Adipocyte (in vitro differentiated cells): ENCODE measurements at regions not wholly inside any gene's neighbourhood (a gene's known extent, or its start where the extent isn't known, plus 50 kb on each side); places are given as distances from the start of the nearest gene placed in this dataset.
A peak's percentile ranks its signal among the peaks of the same experiment; 100 is the strongest.

Experiments used
- DNase-seq: peaks from one replicate; pipeline ENCODE4 v3.0.0-alpha.2; 2015; ENCODE audit warnings: low read depth
- H3K27me3 ChIP-seq: replicated peaks from 2 replicates; pipeline ENCODE4 v1.7.0; 2013; ENCODE audit warnings: mild to moderate bottlenecking, low read length, moderate library complexity; ENCODE audit not compliant: control insufficient read depth, insufficient read depth
- H3K36me3 ChIP-seq: 2 replicates; pipeline ENCODE4 v1.7.0; 2013; ENCODE audit warnings: low read length, mild to moderate bottlenecking, moderate library complexity; ENCODE audit not compliant: control insufficient read depth, insufficient read depth, severe bottlenecking
- H3K4me1 ChIP-seq: 2 replicates; pipeline ENCODE4 v1.7.0; 2013; ENCODE audit warnings: mild to moderate bottlenecking, low read length, moderate library complexity; ENCODE audit not compliant: control insufficient read depth, insufficient read depth
- H3K4me3 ChIP-seq: 2 replicates; pipeline ENCODE4 v1.7.0; 2013; ENCODE audit warnings: mild to moderate bottlenecking, low read length, moderate library complexity
- H3K9ac ChIP-seq: 2 replicates; pipeline ENCODE4 v1.7.0; 2013; ENCODE audit warnings: mild to moderate bottlenecking, low read length, moderate library complexity
- H3K9me3 ChIP-seq: 2 replicates; pipeline ENCODE4 v1.7.0; 2013; ENCODE audit warnings: mild to moderate bottlenecking, low read length, moderate library complexity; ENCODE audit not compliant: control insufficient read depth

DNA sequence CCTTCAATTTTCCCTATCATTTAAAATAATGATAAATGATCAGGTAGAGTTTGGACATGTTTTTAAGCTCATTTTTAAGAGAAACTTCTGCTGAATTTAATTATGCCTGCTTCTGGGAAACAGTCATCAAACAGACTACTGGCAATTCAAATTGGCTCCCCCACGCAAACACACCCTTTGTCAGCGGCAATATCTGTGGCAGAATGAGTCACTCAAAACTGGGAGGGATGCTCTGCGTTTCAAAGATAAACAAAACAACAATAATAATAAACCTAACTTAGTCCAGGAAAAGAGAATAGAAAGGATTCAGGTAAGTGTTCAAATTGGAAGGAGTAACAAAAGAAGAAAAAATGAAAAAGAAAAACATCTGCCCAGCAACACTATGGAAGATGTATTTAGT, 108.1 kb upstream of the ERCC4 start:
- Histone ChIP-seq H3K9ac (no peak overlapping the region), H3K9me3 (no peaks in the 10 kb centered on the region), H3K4me1 (no peaks in the 10 kb centered on the region), H3K27me3 (no peaks in the 10 kb centered on the region), H3K4me3 (no peak overlapping the region), H3K36me3 (no peaks in the 10 kb centered on the region)
- no peak for DNase-seq

DNA sequence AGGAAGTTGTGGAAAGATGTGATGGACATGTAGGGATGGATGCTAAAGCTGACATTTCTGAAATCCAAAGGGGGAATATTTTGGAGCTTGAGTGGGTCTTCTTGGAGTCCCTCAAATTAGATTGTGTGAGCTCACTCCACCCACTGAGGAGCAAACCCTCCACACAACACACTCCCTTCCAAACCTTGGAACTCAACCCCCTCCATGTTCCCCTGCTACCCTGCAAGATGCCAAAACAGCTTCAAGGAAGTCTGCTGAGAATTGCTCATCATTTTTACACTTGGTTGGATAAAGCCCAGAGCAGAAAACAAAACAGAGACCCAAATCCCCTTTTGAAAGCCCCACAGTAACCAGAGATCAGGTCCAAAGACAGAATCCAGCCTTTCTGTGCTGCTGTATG, 103.3 kb upstream of the ERCC4 start:
- Histone ChIP-seq H3K4me3 (no peak overlapping the region), H3K9ac (no peak overlapping the region), H3K4me1 (no peaks in the 10 kb centered on the region), H3K27me3 (no peaks in the 10 kb centered on the region), H3K36me3 (no peaks in the 10 kb centered on the region), H3K9me3 (no peaks in the 10 kb centered on the region)
- no peak for DNase-seq

GRCh38 chr16:13823501-13823900, 96.5 kb upstream of the ERCC4 start:
- Histone ChIP-seq H3K9me3 (peaks cover 3% of the 10 kb centered on the region), H3K4me3 (no peak overlapping the region), H3K9ac (no peak overlapping the region), H3K27me3 (no peaks in the 10 kb centered on the region), H3K36me3 (no peaks in the 10 kb centered on the region), H3K4me1 (no peaks in the 10 kb centered on the region)
- no peak for DNase-seq

DNA sequence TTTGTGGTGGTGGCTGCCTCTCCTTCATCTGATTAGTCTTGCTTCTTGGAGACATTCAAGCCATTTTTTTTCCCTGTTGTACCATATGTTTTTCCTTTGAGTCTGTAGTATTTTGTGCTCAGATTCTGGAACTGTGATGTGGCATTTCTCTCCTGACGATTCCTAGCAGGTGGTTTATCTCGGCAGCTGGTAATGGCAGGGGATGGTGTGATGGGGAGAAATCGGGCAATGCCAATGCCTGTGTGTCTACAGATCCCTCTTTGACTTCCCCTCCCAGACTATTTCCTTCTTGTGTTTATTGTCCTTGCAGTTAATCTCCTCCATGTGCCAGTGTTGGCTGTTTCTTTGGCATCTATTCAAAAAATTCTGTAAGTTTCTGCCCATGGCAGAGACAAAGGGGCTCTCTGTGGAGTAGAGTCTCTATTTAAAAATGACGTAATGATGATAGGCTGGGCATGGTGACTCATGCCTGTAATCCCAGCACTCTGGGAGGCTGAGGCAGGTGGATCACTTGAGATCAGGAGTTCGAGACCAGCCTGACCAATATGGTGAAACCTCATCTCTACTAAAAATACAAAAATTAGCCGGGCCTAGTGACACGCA, 90.2 kb upstream of the ERCC4 start:
- H3K27me3 ChIP-seq: no peaks in the 10 kb centered on the region

DNA sequence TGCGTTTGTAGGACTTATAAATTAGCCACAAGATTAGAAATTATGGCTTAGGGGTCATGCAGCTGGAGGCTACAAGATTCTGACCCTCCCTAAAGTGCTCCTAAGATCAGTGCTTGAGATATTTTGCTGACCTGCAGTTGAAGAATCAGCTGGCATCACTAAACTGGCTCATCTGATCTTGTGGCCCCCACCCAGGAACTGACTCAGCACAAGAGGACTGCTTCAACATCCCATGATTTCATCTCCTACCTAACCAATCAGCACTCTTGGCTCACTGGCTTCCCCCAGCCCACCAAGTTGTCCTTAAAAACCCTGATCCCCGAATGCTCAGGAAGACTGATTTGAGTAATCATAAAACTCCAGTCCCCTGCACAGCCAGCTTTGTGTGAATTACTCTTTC, 86.4 kb upstream of the ERCC4 start:
- Histone ChIP-seq H3K4me3 (no peak overlapping the region), H3K4me1 (no peaks in the 10 kb centered on the region), H3K9ac (no peak overlapping the region), H3K36me3 (no peaks in the 10 kb centered on the region), H3K27me3 (no peaks in the 10 kb centered on the region), H3K9me3 (no peaks in the 10 kb centered on the region)
- no peak for DNase-seq

More for the DNA sequence above, 90.2 kb upstream of the ERCC4 start:
- Histone ChIP-seq H3K4me3 (no peak overlapping the region), H3K9me3 (peaks cover 3% of the 10 kb centered on the region), H3K36me3 (no peaks in the 10 kb centered on the region), H3K4me1 (no peaks in the 10 kb centered on the region), H3K9ac (no peak overlapping the region)
- DNase-seq: no peak

DNA sequence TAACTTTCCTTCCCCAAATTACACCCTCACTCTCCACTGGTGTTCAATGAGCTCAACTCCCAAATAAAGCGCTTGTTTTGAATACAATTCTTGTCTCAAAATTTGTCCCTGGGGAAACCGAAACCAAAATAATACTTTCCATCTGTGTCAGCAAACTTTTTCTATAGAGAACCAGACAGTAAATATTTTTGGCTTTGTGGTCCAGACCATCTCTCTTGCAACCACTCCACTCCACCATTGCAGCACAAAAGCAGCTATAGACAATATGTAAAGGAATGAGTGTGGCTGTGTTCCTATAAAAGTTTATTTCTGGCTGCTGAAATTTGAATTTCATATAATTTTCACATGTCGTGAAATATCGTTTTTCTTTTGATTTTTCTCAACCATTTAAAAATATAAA, 84.6 kb upstream of the ERCC4 start:
- Histone ChIP-seq H3K4me1 (no peaks in the 10 kb centered on the region), H3K9ac (no peak overlapping the region), H3K9me3 (no peaks in the 10 kb centered on the region), H3K4me3 (no peak overlapping the region), H3K27me3 (no peaks in the 10 kb centered on the region), H3K36me3 (no peaks in the 10 kb centered on the region)
- peak; percentile 1 for DNase-seq

DNA sequence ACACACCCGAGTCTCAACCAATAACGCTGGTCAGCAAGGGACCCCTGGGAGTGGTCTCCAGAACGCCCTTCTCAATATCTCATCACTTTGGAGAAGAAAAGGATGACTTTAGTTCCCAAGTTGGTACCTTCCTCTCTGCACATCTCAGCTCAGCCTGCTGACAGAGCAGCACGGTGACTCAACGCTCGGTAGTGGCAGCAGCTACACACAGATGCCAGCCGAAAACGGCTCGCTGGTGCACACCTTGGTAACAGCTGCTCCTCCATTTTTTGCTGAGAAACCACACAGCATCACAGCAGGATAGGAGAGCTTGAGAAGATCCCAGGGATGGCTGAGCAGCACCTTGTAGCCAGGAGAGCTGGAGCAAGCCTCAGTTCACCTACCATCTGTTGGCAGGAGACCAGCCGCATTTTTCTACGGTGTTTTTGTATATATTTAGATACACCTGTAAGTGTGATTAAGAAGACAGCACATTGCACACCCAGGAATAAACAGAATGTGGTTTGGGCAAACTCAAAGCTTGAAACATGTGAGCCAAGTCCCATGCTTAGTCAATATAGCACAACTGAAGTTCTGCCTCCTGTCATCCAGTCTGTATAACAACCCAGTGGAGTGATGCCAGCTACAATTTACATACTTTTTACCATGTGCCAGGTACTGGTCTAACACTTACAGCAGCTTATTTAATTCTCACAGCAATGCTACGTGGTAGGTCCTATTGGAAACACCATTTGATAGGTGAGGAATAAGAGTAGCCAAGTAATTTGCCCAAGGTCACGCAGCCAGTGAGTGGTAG, 83.8 kb upstream of the ERCC4 start:
- no peaks in the 10 kb centered on the region for H3K9me3 ChIP-seq
- H3K9ac ChIP-seq: no peak overlapping the region
- H3K4me1 ChIP-seq: no peaks in the 10 kb centered on the region
- no peak for DNase-seq
- no peaks in the 10 kb centered on the region for H3K36me3 ChIP-seq
- no peaks in the 10 kb centered on the region for H3K27me3 ChIP-seq
- H3K4me3 ChIP-seq: no peak overlapping the region

- H3K9ac ChIP-seq: no peak overlapping the region
- no peaks in the 10 kb centered on the region for H3K27me3 ChIP-seq
- no peaks in the 10 kb centered on the region for H3K4me1 ChIP-seq
- no peak for DNase-seq
- no peaks in the 10 kb centered on the region for H3K9me3 ChIP-seq
- no peaks in the 10 kb centered on the region for H3K36me3 ChIP-seq
- no peak overlapping the region for H3K4me3 ChIP-seq
These were observed 81.4 kb upstream of the ERCC4 start for GRCh38 chr16:13838401-13839190.

DNA sequence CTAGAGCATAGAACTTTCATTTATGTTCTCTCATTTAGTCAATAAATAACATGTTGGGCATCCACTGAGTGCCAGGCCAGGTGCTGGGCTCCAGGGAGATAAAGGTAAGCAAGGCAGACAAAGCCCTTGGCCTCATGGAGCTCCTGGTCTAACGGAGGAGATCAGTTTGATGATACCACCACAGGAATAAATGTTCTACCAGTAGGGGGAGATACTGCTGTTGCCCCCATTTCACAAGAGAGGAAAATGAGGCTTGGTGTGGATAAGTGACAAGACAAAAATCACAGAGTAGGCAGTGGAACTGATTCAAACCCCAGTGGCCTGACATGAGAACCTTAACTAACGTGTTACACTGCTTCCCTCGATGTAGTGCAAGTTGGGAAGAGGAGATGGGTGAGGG, 80.4 kb upstream of the ERCC4 start:
- no peak for DNase-seq
- Histone ChIP-seq H3K36me3 (no peaks in the 10 kb centered on the region), H3K27me3 (no peaks in the 10 kb centered on the region), H3K9ac (no peak overlapping the region), H3K4me1 (no peaks in the 10 kb centered on the region), H3K4me3 (no peak overlapping the region), H3K9me3 (no peaks in the 10 kb centered on the region)

DNA sequence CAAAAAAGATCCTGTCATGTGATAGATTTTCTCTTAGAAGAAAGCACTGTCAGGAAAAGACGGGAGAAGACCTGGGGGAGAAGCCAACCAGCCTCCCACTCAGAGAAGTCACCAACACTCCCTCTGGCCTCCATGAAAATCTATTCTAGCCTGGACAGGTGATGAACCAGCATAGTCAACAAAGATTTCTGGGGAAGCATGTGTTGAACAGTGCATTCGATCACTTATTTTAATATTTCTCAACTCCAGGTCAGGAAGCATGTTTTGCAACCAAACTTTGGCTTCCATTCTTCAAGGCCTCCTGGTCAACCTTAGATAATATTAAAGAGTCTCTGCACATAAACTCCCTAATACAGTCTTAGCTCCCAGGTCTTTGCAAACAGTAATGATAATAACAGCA, 74.7 kb upstream of the ERCC4 start:
- DNase-seq: no peak
- Histone ChIP-seq H3K4me1 (no peaks in the 10 kb centered on the region), H3K36me3 (no peaks in the 10 kb centered on the region), H3K9ac (no peak overlapping the region), H3K4me3 (no peak overlapping the region), H3K27me3 (no peaks in the 10 kb centered on the region), H3K9me3 (peaks cover 6% of the 10 kb centered on the region)

DNA sequence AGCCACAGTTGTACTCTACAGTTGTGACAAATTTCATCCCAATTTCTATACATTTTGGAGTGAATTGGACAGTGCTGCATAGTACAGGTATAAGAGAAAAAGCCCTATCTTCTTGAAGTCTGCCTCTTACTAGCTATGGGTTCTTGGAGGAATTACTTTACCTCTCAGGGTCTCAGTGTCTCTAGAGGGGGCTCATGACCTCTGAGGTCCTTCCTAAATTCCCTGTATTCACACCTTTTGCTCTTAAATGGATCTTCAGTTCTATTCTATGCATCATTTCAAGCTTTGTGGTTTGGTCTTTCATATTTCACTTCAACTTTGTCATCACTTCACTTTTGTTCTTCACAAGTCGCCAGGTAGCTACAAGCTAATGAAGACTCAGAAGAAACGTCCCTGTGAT, 71.2 kb upstream of the ERCC4 start:
- Histone ChIP-seq H3K36me3 (no peaks in the 10 kb centered on the region), H3K27me3 (no peaks in the 10 kb centered on the region), H3K9ac (no peak overlapping the region), H3K4me3 (no peak overlapping the region), H3K4me1 (no peaks in the 10 kb centered on the region), H3K9me3 (peaks cover 6% of the 10 kb centered on the region)
- DNase-seq: no peak
